Mucosa of rectum (tissue), 2 donors: ENCODE measurements at regions not wholly inside any gene's neighbourhood (a gene's known extent, or its start where the extent isn't known, plus 50 kb on each side); places are given as distances from the start of the nearest gene placed in this dataset.
"Not testable (repeated sequence)": the region's sequence is repeated elsewhere in the genome, so short reads cannot be mapped to it uniquely, and the experiment has no call there.

ENCODE experiments used
- H3K27ac ChIP-seq, 2 donors: one replicate each; pipeline ENCODE4 v1.7.0; 2013; ENCODE audit warnings: inconsistent platforms in 2 of 2, low read depth in 2 of 2, low read length in 2 of 2
- H3K27me3 ChIP-seq, 2 donors: one replicate each; pipeline ENCODE4 v1.7.0; 2013; ENCODE audit warnings: low read length in 2 of 2; ENCODE audit not compliant: control insufficient read depth in 2 of 2, insufficient read depth in 2 of 2
- H3K36me3 ChIP-seq, 2 donors: one replicate each; pipeline ENCODE4 v1.7.0; 2013; ENCODE audit warnings: low read length in 2 of 2; ENCODE audit not compliant: control insufficient read depth in 2 of 2, insufficient read depth in 2 of 2
- H3K4me1 ChIP-seq, 2 donors: one replicate each; pipeline ENCODE4 v1.7.0; 2013; ENCODE audit warnings: low read length in 2 of 2, mild to moderate bottlenecking in 1 of 2; ENCODE audit not compliant: control insufficient read depth in 2 of 2, insufficient read depth in 2 of 2
- H3K4me3 ChIP-seq, 2 donors: one replicate each; pipeline ENCODE4 v1.7.0; 2013; ENCODE audit warnings: low read length in 2 of 2
- H3K9ac ChIP-seq, 2 donors: one replicate each; pipeline ENCODE4 v1.7.0; 2013; ENCODE audit warnings: low read length in 2 of 2, low read depth in 1 of 2, mild to moderate bottlenecking in 1 of 2
- H3K9me3 ChIP-seq, 2 donors: one replicate each; pipeline ENCODE4 v1.7.0; 2013; ENCODE audit warnings: low read length in 2 of 2; ENCODE audit not compliant: control insufficient read depth in 2 of 2
- donor health status: healthy.
- donor health status: Normal muscosa, but diverticular disease.

GRCh38 chr12:58414398-58414871, 473.1 kb downstream of the ATP23 start:
- H3K27me3 ChIP-seq = no peaks in the 10 kb centered on the region
- H3K9ac ChIP-seq = no peak overlapping the region
- H3K4me3 ChIP-seq = no peak overlapping the region
- no peaks in the 10 kb centered on the region for H3K9me3 ChIP-seq
- no peaks in the 10 kb centered on the region for H3K36me3 ChIP-seq
- no peak overlapping the region for H3K27ac ChIP-seq
- no peaks in the 10 kb centered on the region for H3K4me1 ChIP-seq

- no peaks in the 10 kb centered on the region for H3K27me3 ChIP-seq
- H3K9ac ChIP-seq = no peak overlapping the region
- H3K4me1 ChIP-seq = no peaks in the 10 kb centered on the region
- H3K4me3 ChIP-seq = no peak overlapping the region
- no peak overlapping the region for H3K27ac ChIP-seq
- no peaks in the 10 kb centered on the region for H3K36me3 ChIP-seq
- H3K9me3 ChIP-seq = no peaks in the 10 kb centered on the region
These were observed 474.3 kb downstream of the ATP23 start for GRCh38 chr12:58415716-58416115.

- Histone ChIP-seq H3K9me3 (no peaks in the 10 kb centered on the region), H3K9ac (no peak overlapping the region), H3K4me3 (no peak overlapping the region), H3K27me3 (no peaks in the 10 kb centered on the region), H3K4me1 (no peaks in the 10 kb centered on the region), H3K27ac (no peak overlapping the region), H3K36me3 (no peaks in the 10 kb centered on the region)
These were observed 474.9 kb downstream of the ATP23 start for GRCh38 chr12:58416236-58416635.

- no peak overlapping the region for H3K27ac ChIP-seq
- no peak overlapping the region for H3K4me3 ChIP-seq
- no peaks in the 10 kb centered on the region for H3K36me3 ChIP-seq
- no peaks in the 10 kb centered on the region for H3K9me3 ChIP-seq
- H3K4me1 ChIP-seq = no peaks in the 10 kb centered on the region
- no peaks in the 10 kb centered on the region for H3K27me3 ChIP-seq
- no peak overlapping the region for H3K9ac ChIP-seq
These were observed 477.9 kb downstream of the ATP23 start for GRCh38 chr12:58419196-58419760.

- Histone ChIP-seq H3K27ac (no peak overlapping the region), H3K9me3 (no peaks in the 10 kb centered on the region), H3K4me3 (no peak overlapping the region), H3K36me3 (no peaks in the 10 kb centered on the region), H3K4me1 (no peaks in the 10 kb centered on the region), H3K27me3 (no peaks in the 10 kb centered on the region), H3K9ac (no peak overlapping the region)
These were observed 478.5 kb downstream of the ATP23 start for GRCh38 chr12:58419905-58420304.

- Histone ChIP-seq H3K27ac (no peak overlapping the region), H3K4me3 (no peak overlapping the region), H3K36me3 (no peaks in the 10 kb centered on the region), H3K9me3 (no peaks in the 10 kb centered on the region), H3K4me1 (peaks cover 0 to under 1% of the 10 kb centered on the region in 2 donors), H3K9ac (no peak overlapping the region), H3K27me3 (no peaks in the 10 kb centered on the region)
These were observed 479.1 kb downstream of the ATP23 start for GRCh38 chr12:58420503-58420902.

- Histone ChIP-seq H3K4me3 (no peak overlapping the region), H3K9ac (no peak overlapping the region), H3K27me3 (no peaks in the 10 kb centered on the region), H3K27ac (no peak overlapping the region), H3K36me3 (no peaks in the 10 kb centered on the region), H3K9me3 (no peaks in the 10 kb centered on the region), H3K4me1 (peaks cover 6% of the 10 kb centered on the region in 2 donors)
These were observed 480.6 kb downstream of the ATP23 start for GRCh38 chr12:58421990-58422389.

- Histone ChIP-seq H3K9me3 (no peaks in the 10 kb centered on the region), H3K36me3 (no peaks in the 10 kb centered on the region), H3K9ac (no peak overlapping the region), H3K27ac (peak overlapping the region; percentile 44 to 68), H3K4me1 (peaks cover 6% of the 10 kb centered on the region in 2 donors), H3K27me3 (no peaks in the 10 kb centered on the region), H3K4me3 (peak overlapping the region in 1 of 2 donors; percentile 9)
These were observed 483.5 kb downstream of the ATP23 start for GRCh38 chr12:58424735-58425392.

- Histone ChIP-seq H3K4me3 (peak overlapping the region in 1 of 2 donors; percentile 20), H3K9ac (no peak overlapping the region), H3K36me3 (no peaks in the 10 kb centered on the region), H3K9me3 (no peaks in the 10 kb centered on the region), H3K27me3 (no peaks in the 10 kb centered on the region), H3K27ac (peak overlapping the region; percentile 66 to 68), H3K4me1 (peaks cover 6% of the 10 kb centered on the region in 2 donors)
These were observed 484.4 kb downstream of the ATP23 start for GRCh38 chr12:58425481-58426392.

- H3K36me3 ChIP-seq, H3K9ac ChIP-seq, H3K27ac ChIP-seq, H3K4me1 ChIP-seq, H3K9me3 ChIP-seq, H3K27me3 ChIP-seq, H3K4me3 ChIP-seq: not testable (repeated sequence)
These were observed 485.1 kb downstream of the ATP23 start for GRCh38 chr12:58426437-58426836.
